ENCODE measurements at regions not wholly inside any gene's neighbourhood (a gene's known extent, or its start where the extent isn't known, plus 50 kb on each side); places are given as distances from the start of the nearest gene placed in this dataset.

GRCh38 chr4:113849771-113850170 is 88.2 kb upstream of the CAMK2D start:
- TF ChIP-seq MAX (IDR thresholded peaks at IDR 0.05) (no peak), EP300 (IDR thresholded peaks at IDR 0.05; ENCODE audit: borderline replicate concordance) (no peak), TAF1 (IDR thresholded peaks at IDR 0.05; ENCODE audit: low read depth) (no peak), TCF12 (IDR thresholded peaks at IDR 0.05; ENCODE audit: low read depth) (no peak), EGR1 (IDR thresholded peaks at IDR 0.05) (no peak)

Measured in Ishikawa (cell line).